Cardiac muscle cell (in vitro differentiated cells and primary cell): ENCODE measurements at regions not wholly inside any gene's neighbourhood (a gene's known extent, or its start where the extent isn't known, plus 50 kb on each side); places are given as distances from the start of the nearest gene placed in this dataset.

ENCODE experiments used
- DNase-seq, 2 donors: peaks; one replicate each; pipeline versions ENCODE4 v3.0.0 to v3.0.0-alpha.2; 2010 to 2017; ENCODE audit warnings: low read depth in 1 of 2, low spot score in 1 of 2
- H3K27ac ChIP-seq: fragments of 200-600 bp; sonication (generic); 2 replicates; pipeline ENCODE4 v1.5.1; 2016
- H3K27me3 ChIP-seq: fragments of 200-600 bp; sonication (generic); 2 replicates; pipeline ENCODE4 v1.6.0; 2016; ENCODE audit warnings: control low read depth
- H3K36me3 ChIP-seq: fragments of 200-600 bp; sonication (generic); 2 replicates; pipeline ENCODE4 v1.5.1; 2016; ENCODE audit warnings: control low read depth
- H3K4me1 ChIP-seq: fragments of 200-600 bp; sonication (generic); 2 replicates; pipeline ENCODE4 v1.8.1; 2017; ENCODE audit warnings: low read depth, mild to moderate bottlenecking, mixed run types
- H3K4me3 ChIP-seq: fragments of 200-600 bp; sonication (generic); 2 replicates; pipeline ENCODE4 v1.5.1; 2016; ENCODE audit warnings: mild to moderate bottlenecking
- H3K9me3 ChIP-seq: fragments of 200-600 bp; sonication (generic); 2 replicates; pipeline ENCODE4 v1.5.1; 2017; ENCODE audit warnings: low read depth, mild to moderate bottlenecking, control low read depth
- CTCF ChIP-seq: IDR thresholded peaks from 2 replicates; pipeline ENCODE4 v1.5.1; 2012; ENCODE audit warnings: low read depth, mild to moderate bottlenecking, low read length

DNA sequence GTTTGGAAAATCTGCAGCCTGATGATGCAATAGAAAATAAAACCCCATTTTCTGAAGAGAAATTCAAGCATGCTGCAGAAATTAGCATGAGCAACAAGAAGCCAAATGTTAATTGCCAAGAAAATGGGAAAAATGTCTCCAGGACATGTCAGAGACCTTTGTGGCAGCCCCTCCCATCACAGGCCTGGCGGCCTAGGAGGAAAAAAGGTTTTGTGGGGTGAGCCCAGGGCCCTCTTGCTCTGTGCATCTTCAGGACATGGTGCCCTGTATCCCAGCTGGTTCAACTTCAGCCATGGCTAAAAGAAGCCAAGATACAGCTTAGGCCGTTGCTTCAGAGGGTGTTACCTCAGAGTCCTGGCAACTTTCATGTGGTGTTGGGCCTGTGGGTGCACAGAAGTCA, 775.5 kb upstream of the SEL1L start:
- no peaks in the 10 kb centered on the region for H3K36me3 ChIP-seq
- H3K4me3 ChIP-seq, result no peak overlapping the region
- no peaks in the 10 kb centered on the region for H3K9me3 ChIP-seq
- no peak for DNase-seq
- no peaks in the 10 kb centered on the region for H3K4me1 ChIP-seq
- H3K27ac ChIP-seq, result no peak overlapping the region
- H3K27me3 ChIP-seq, result no peaks in the 10 kb centered on the region
- TF ChIP-seq CTCF, result no peak

- H3K27me3 ChIP-seq, result no peaks in the 10 kb centered on the region
- no peaks in the 10 kb centered on the region for H3K36me3 ChIP-seq
- DNase-seq, result no peak
- no peaks in the 10 kb centered on the region for H3K4me1 ChIP-seq
- TF ChIP-seq CTCF, result no peak
- no peak overlapping the region for H3K4me3 ChIP-seq
- H3K27ac ChIP-seq, result no peak overlapping the region
- H3K9me3 ChIP-seq, result no peaks in the 10 kb centered on the region
Measured at GRCh38 chr14:82313889-82314288, 780.2 kb upstream of the SEL1L start.

DNA sequence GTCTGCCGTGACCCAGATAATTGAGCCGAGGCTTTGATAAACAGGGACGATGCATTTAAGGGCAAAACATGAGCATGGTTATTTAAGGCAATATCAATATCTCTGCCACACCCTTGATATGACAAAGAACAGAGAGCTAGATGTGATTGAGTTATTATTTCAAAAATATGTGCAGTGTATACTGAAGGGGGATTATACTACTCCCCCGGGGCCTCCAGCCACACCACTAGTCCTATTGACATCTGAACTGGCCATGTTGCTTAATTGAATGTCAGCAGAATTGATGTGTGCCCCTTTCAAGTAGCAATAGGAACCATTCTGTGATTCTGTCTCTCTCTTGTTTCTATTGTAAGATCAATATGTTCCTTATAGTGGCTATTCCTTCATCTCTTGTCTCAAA, 794.8 kb upstream of the SEL1L start:
- no peak for DNase-seq
- TF ChIP-seq CTCF, result no peak
- H3K27ac ChIP-seq, result no peak overlapping the region

GRCh38 chr14:82341261-82341810, 807.7 kb upstream of the SEL1L start:
- no peak for TF ChIP-seq CTCF
- no peaks in the 10 kb centered on the region for H3K9me3 ChIP-seq
- no peaks in the 10 kb centered on the region for H3K36me3 ChIP-seq
- DNase-seq, result no peak
- no peak overlapping the region for H3K4me3 ChIP-seq
- H3K27ac ChIP-seq, result no peak overlapping the region
- H3K27me3 ChIP-seq, result no peaks in the 10 kb centered on the region
- no peaks in the 10 kb centered on the region for H3K4me1 ChIP-seq

More for the DNA sequence above, 794.8 kb upstream of the SEL1L start:
- Histone ChIP-seq H3K4me3 (no peak overlapping the region), H3K36me3 (no peaks in the 10 kb centered on the region), H3K4me1 (no peaks in the 10 kb centered on the region), H3K9me3 (no peaks in the 10 kb centered on the region), H3K27me3 (no peaks in the 10 kb centered on the region)

GRCh38 chr14:82342596-82342995, 808.9 kb upstream of the SEL1L start:
- TF ChIP-seq CTCF, result no peak
- Histone ChIP-seq H3K4me3 (no peak overlapping the region), H3K27me3 (no peaks in the 10 kb centered on the region), H3K27ac (no peak overlapping the region), H3K4me1 (no peaks in the 10 kb centered on the region), H3K36me3 (no peaks in the 10 kb centered on the region), H3K9me3 (no peaks in the 10 kb centered on the region)
- no peak for DNase-seq

DNA sequence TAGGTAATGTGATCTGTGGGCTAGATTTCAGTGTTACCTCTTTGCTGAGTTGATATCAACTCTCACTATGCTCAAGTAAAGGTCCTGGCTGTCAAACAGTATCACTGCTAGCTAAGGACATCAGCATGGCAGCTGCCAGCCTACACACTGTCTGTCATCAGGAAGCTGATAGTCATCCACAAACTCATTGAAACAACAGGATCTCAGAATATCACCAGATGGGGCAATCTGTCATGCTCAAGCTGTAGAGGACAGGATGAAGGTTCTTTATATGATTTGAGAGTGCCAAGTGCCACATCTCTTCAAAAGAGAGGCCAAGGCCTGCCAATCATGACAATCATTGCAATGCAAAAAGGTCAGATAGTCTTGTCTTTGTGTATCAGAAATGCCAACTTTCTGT, 811.5 kb upstream of the SEL1L start:
- no peak for DNase-seq
- Histone ChIP-seq H3K27me3 (no peaks in the 10 kb centered on the region), H3K36me3 (no peaks in the 10 kb centered on the region), H3K4me1 (no peaks in the 10 kb centered on the region), H3K27ac (no peak overlapping the region), H3K4me3 (no peak overlapping the region), H3K9me3 (no peaks in the 10 kb centered on the region)
- TF ChIP-seq CTCF, result no peak
